Mammary epithelial cell (primary cell): ENCODE measurements at regions not wholly inside any gene's neighbourhood (a gene's known extent, or its start where the extent isn't known, plus 50 kb on each side); places are given as distances from the start of the nearest gene placed in this dataset.

ENCODE experiments used
- CTCF ChIP-seq, 2 donors: IDR thresholded peaks in 1 of 2; conservative IDR thresholded peaks in 1 of 2; 2 replicates each; pipeline ENCODE4 v1.5.1; 2011 to 2012; ENCODE audit warnings: inconsistent platforms in 2 of 2, low read length in 2 of 2, mild to moderate bottlenecking in 2 of 2, control low read depth in 1 of 2, low read depth in 1 of 2; ENCODE audit not compliant: insufficient read depth in 1 of 2; ENCODE audit errors: extremely low read depth in 1 of 2
- EZH2 ChIP-seq: IDR thresholded peaks from 2 replicates; pipeline ENCODE4 v1.6.1; 2012; ENCODE audit warnings: low read length, inconsistent platforms, borderline replicate concordance

- TF ChIP-seq EZH2, result no peak
- no peak for TF ChIP-seq CTCF (conservative IDR thresholded peaks at IDR 0.05 in 1 of 2, IDR thresholded peaks at IDR 0.05 in 1 of 2; ENCODE audit: extremely low read depth in 1 of 2, insufficient read depth in 1 of 2, low read depth in 1 of 2, low read length in 2 of 2)
Measured at GRCh38 chr3:83567935-83568334, 1390.9 kb upstream of the CADM2 start.
